Cardiac fibroblast (primary cell): ENCODE measurements at regions not wholly inside any gene's neighbourhood (a gene's known extent, or its start where the extent isn't known, plus 50 kb on each side); places are given as distances from the start of the nearest gene placed in this dataset.
"Not testable (repeated sequence)": the region's sequence is repeated elsewhere in the genome, so short reads cannot be mapped to it uniquely, and the experiment has no call there.

Experiments
- DNase-seq, 2 donors: peaks; one replicate each; pipeline versions ENCODE4 v3.0.0 to v3.0.0-alpha.2; 2010; ENCODE audit warnings: low read depth in 2 of 2
- H3K4me3 ChIP-seq, 2 donors: replicated peaks in 1 of 2; 1 replicate in 1 of 2; 2 replicates in 1 of 2; pipeline ENCODE4 v1.5.1; 2011; ENCODE audit warnings: low read depth in 2 of 2, low read length in 2 of 2, mild to moderate bottlenecking in 2 of 2, moderate library complexity in 1 of 2
- CTCF ChIP-seq: IDR thresholded peaks from one replicate; pipeline ENCODE4 v1.5.1; 2011; ENCODE audit warnings: low read depth, mild to moderate bottlenecking, low read length, inconsistent platforms

- no peak for TF ChIP-seq CTCF
- no peak for DNase-seq
- no peak overlapping the region for H3K4me3 ChIP-seq
Observed at GRCh38 chr20:53793783-53794383, 200.2 kb upstream of the ZNF217 start.

GRCh38 chr20:53792946-53793536 lies 199.4 kb upstream of the ZNF217 start:
- no peak for DNase-seq
- H3K4me3 ChIP-seq, result no peak overlapping the region
- TF ChIP-seq CTCF, result no peak

GRCh38 chr20:53789989-53790675 lies 196.5 kb upstream of the ZNF217 start:
- DNase-seq, result peak in 1 of 2 donors; percentile 39
- TF ChIP-seq CTCF, result no peak
- H3K4me3 ChIP-seq, result no peak overlapping the region

GRCh38 chr20:53788253-53789022 lies 194.8 kb upstream of the ZNF217 start:
- no peak overlapping the region for H3K4me3 ChIP-seq
- no peak for DNase-seq
- TF ChIP-seq CTCF, result no peak

- DNase-seq, result peak in 1 of 2 donors; percentile 12
- H3K4me3 ChIP-seq, result not testable (repeated sequence)
Observed at GRCh38 chr20:53787491-53787931, 193.9 kb upstream of the ZNF217 start.

GRCh38 chr20:53786445-53787267 lies 193.0 kb upstream of the ZNF217 start:
- no peak overlapping the region for H3K4me3 ChIP-seq
- TF ChIP-seq CTCF, result no peak
- no peak for DNase-seq
